ENCODE measurements at regions not wholly inside any gene's neighbourhood (a gene's known extent, or its start where the extent isn't known, plus 50 kb on each side); places are given as distances from the start of the nearest gene placed in this dataset.

DNA sequence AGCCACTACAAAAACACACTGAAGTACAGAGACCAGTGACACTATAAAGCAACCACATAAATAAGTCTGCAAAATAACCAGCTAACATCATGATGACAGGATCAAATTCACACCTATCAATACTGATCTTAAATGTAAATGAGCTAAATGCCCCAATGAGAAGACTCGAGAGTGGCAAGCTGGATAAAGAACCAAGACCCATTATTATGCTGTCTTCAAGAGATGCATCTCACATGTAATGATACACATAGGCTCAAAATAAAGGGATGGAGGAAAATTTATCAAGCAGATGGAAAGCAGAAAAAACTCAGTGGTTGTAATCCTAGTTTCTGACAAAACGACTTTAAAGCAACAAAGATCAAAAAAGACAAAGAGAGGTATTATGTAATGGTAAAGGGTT is 138.1 kb upstream of the PLN start:
- peaks cover 2% of the 10 kb centered on the region for H3K27me3 Mint-ChIP-seq (ENCODE audit: low read depth)
- Histone ChIP-seq H3K23ac (ENCODE audit: insufficient read length, low read depth, low read length) (no peak overlapping the region), H4K20me1 (ENCODE audit: control insufficient read depth, insufficient read depth, insufficient read length) (no peaks in the 10 kb centered on the region), H3T11ph (ENCODE audit: low read length) (no peak overlapping the region), H3K56ac (ENCODE audit: insufficient read length, low read depth, low read length) (no peak overlapping the region), H2BK5ac (ENCODE audit: insufficient read length, low read length) (no peak overlapping the region), H4K8ac (replicated peaks; ENCODE audit: insufficient read length, low read depth, low read length) (no peak overlapping the region), H3K79me1 (ENCODE audit: insufficient read depth, low read depth, low read length, poor library complexity, severe bottlenecking) (no peaks in the 10 kb centered on the region), H4K5ac (ENCODE audit: insufficient read length, low read depth, low read length) (no peak overlapping the region), H2BK12ac (ENCODE audit: insufficient read length, low read depth, low read length) (no peak overlapping the region), H3K27me3 (ENCODE audit: insufficient read depth, low read length) (no peaks in the 10 kb centered on the region), H3K4ac (ENCODE audit: low read depth, low read length) (no peak overlapping the region), H3K79me2 (ENCODE audit: insufficient read depth, low read length) (no peaks in the 10 kb centered on the region), H3K14ac (ENCODE audit: insufficient read depth, low read length) (no peak overlapping the region), H3K4me1 (ENCODE audit: insufficient read depth, low read length) (no peaks in the 10 kb centered on the region), H2AFZ (ENCODE audit: low read length) (no peak overlapping the region), H2BK15ac (ENCODE audit: low read depth, low read length) (no peak overlapping the region), H2AK5ac (ENCODE audit: insufficient read length, low read length) (no peak overlapping the region), H3K27ac (ENCODE audit: insufficient read length, low read depth, low read length) (no peak overlapping the region), H2BK120ac (ENCODE audit: low read depth, low read length, poor library complexity, severe bottlenecking) (no peak overlapping the region), H3K18ac (ENCODE audit: insufficient read length, low read depth, low read length) (no peak overlapping the region), H3K4me2 (ENCODE audit: insufficient read depth, insufficient read length, low read length) (no peak overlapping the region), H3K9me3 (ENCODE audit: control insufficient read depth, low read depth, low read length) (no peaks in the 10 kb centered on the region), H3K9ac (ENCODE audit: extremely low read depth, insufficient read length, low read length) (no peak overlapping the region), H3K23me2 (ENCODE audit: insufficient read length, low read depth, low read length, poor library complexity, severe bottlenecking) (no peaks in the 10 kb centered on the region), H4K91ac (ENCODE audit: insufficient read length, low read depth, low read length) (no peak overlapping the region), H2BK20ac (ENCODE audit: low read depth, low read length, poor library complexity, severe bottlenecking) (no peak overlapping the region)
- no CpG with 5 or more reads among the region's 2 CpGs for WGBS (ENCODE audit: extremely low coverage, insufficient read length, low lambda C conversion rate)
- H3K27ac Mint-ChIP-seq: no peak overlapping the region
- H3K4me1 Mint-ChIP-seq: no peaks in the 10 kb centered on the region
- TF ChIP-seq, protein P1, sequence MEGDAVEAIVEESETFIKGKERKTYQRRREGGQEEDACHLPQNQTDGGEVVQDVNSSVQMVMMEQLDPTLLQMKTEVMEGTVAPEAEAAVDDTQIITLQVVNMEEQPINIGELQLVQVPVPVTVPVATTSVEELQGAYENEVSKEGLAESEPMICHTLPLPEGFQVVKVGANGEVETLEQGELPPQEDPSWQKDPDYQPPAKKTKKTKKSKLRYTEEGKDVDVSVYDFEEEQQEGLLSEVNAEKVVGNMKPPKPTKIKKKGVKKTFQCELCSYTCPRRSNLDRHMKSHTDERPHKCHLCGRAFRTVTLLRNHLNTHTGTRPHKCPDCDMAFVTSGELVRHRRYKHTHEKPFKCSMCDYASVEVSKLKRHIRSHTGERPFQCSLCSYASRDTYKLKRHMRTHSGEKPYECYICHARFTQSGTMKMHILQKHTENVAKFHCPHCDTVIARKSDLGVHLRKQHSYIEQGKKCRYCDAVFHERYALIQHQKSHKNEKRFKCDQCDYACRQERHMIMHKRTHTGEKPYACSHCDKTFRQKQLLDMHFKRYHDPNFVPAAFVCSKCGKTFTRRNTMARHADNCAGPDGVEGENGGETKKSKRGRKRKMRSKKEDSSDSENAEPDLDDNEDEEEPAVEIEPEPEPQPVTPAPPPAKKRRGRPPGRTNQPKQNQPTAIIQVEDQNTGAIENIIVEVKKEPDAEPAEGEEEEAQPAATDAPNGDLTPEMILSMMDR (conservative IDR thresholded peaks at IDR 0.05): no peak
- H3K36me3 Mint-ChIP-seq (ENCODE audit: insufficient read depth in 1 of 3, low read depth in 3 of 3): no peaks in the 10 kb centered on the region
- DNase-seq: no peak
- no peak overlapping the region for H3K4me3 Mint-ChIP-seq
- H3K9me3 Mint-ChIP-seq: no peaks in the 10 kb centered on the region; a peak in 1 of 5 replicates
